ENCODE measurements at regions not wholly inside any gene's neighbourhood (a gene's known extent, or its start where the extent isn't known, plus 50 kb on each side); places are given as distances from the start of the nearest gene placed in this dataset.

GRCh38 chr12:58453306-58453705 is 467.0 kb downstream of the LRIG3 start:
- Histone ChIP-seq H2AFZ (ENCODE audit: low read depth) (no peak overlapping the region), H3K4me3 (ENCODE audit: low read depth in 2 of 2, low read length in 1 of 2) (no peak overlapping the region), H3K36me3 (replicated peaks in 1 of 2; ENCODE audit: control insufficient read depth in 1 of 2, insufficient read depth in 2 of 2, low read length in 1 of 2) (no peaks in the 10 kb centered on the region), H4K20me1 (ENCODE audit: insufficient read depth) (no peaks in the 10 kb centered on the region), H3K9me2 (no peaks in the 10 kb centered on the region), H3K9ac (no peak overlapping the region), H3K79me2 (ENCODE audit: insufficient read depth) (no peaks in the 10 kb centered on the region), H3K27me3 (ENCODE audit: insufficient read depth) (no peaks in the 10 kb centered on the region), H3K4me1 (ENCODE audit: control insufficient read depth in 1 of 2, insufficient read depth in 2 of 2, low read depth in 1 of 2, low read length in 1 of 2) (no peaks in the 10 kb centered on the region), H3F3A (replicated peaks; ENCODE audit: insufficient read depth) (peaks cover 5% of the 10 kb centered on the region), H3K4me2 (no peak overlapping the region), H3K27ac (ENCODE audit: low read depth in 2 of 2, low read length in 1 of 2) (no peak overlapping the region; a peak in 1 of 4 replicates), H3K9me3 (no peaks in the 10 kb centered on the region)
- WGBS (ENCODE audit: low lambda C conversion rate) = 34% methylated on average over 3 of the region's 3 CpGs
- ChIA-PET CTCF (no interaction called here), POLR2A (no interaction called here)
- TF ChIP-seq FOSL2 (IDR thresholded peaks at IDR 0.05; ENCODE audit: borderline replicate concordance, low read depth) = no peak
- TF ChIP-seq SIN3A (IDR thresholded peaks at IDR 0.05; ENCODE audit: borderline replicate concordance, low read depth, low read length) = no peak
- no peak for TF ChIP-seq EZH2phosphoT487 (IDR thresholded peaks at IDR 0.05; ENCODE audit: borderline replicate concordance, low read depth)
- no peak for TF ChIP-seq RFX5 (IDR thresholded peaks at IDR 0.05; ENCODE audit: low read length)
- no peak for TF ChIP-seq PBX3 (IDR thresholded peaks at IDR 0.05)
- no peak for DNase-seq

DNA sequence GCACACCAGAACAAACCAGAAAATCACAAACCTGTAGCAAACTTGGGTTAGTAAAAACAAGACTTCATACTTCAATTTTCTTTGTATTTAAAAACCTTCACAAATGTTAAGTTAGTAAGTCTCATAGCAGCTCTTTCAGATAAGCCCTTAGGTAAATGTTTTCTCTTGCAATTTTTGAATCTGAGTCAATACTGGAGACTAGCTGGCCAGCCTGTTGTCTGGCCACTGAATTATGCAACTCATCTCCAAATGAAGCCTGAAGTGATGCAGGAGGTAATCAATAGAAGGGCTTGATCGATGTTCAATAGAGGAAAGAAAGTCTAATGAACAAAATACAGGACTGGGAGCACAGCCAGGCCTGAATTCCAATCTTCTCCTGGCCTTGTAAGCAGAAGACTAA is 465.2 kb downstream of the LRIG3 start:
- TF ChIP-seq SIN3A (IDR thresholded peaks at IDR 0.05; ENCODE audit: borderline replicate concordance, low read depth, low read length) = no peak
- POLR2A ChIA-PET = no interaction called here

DNA sequence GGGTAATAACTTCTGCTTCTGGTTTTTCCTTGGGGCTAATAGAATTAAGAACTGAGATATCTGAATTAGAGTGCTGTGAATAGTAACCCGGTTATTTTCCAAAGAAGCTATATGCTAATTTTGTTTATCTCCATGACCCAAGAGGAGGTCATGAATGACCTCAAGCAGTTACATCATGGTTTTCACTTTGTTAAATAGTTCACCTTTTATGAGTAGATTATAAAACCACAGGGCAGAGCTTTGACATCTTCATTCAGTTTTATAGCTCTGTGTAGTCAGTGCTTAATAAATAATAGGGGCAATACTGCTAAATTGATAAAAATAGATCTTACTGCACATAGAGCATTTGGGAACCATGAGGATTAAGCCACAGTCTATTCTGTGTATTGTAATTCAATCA is 462.2 kb downstream of the LRIG3 start:
- Histone ChIP-seq H3K4me2 (no peak overlapping the region), H3K79me2 (ENCODE audit: insufficient read depth) (no peaks in the 10 kb centered on the region), H3K27ac (ENCODE audit: low read depth in 2 of 2, low read length in 1 of 2) (no peak overlapping the region), H3K9me3 (no peaks in the 10 kb centered on the region), H3K4me1 (ENCODE audit: control insufficient read depth in 1 of 2, insufficient read depth in 2 of 2, low read depth in 1 of 2, low read length in 1 of 2) (no peaks in the 10 kb centered on the region), H3K9me2 (no peaks in the 10 kb centered on the region), H3F3A (replicated peaks; ENCODE audit: insufficient read depth) (peaks cover 5% of the 10 kb centered on the region), H4K20me1 (ENCODE audit: insufficient read depth) (no peaks in the 10 kb centered on the region), H3K36me3 (replicated peaks in 1 of 2; ENCODE audit: control insufficient read depth in 1 of 2, insufficient read depth in 2 of 2, low read length in 1 of 2) (no peaks in the 10 kb centered on the region), H3K27me3 (ENCODE audit: insufficient read depth) (no peaks in the 10 kb centered on the region), H3K9ac (no peak overlapping the region), H3K4me3 (ENCODE audit: low read depth in 2 of 2, low read length in 1 of 2) (no peak overlapping the region), H2AFZ (ENCODE audit: low read depth) (no peak overlapping the region)
- POLR2A ChIA-PET = no interaction called here
- TF ChIP-seq, protein P1, sequence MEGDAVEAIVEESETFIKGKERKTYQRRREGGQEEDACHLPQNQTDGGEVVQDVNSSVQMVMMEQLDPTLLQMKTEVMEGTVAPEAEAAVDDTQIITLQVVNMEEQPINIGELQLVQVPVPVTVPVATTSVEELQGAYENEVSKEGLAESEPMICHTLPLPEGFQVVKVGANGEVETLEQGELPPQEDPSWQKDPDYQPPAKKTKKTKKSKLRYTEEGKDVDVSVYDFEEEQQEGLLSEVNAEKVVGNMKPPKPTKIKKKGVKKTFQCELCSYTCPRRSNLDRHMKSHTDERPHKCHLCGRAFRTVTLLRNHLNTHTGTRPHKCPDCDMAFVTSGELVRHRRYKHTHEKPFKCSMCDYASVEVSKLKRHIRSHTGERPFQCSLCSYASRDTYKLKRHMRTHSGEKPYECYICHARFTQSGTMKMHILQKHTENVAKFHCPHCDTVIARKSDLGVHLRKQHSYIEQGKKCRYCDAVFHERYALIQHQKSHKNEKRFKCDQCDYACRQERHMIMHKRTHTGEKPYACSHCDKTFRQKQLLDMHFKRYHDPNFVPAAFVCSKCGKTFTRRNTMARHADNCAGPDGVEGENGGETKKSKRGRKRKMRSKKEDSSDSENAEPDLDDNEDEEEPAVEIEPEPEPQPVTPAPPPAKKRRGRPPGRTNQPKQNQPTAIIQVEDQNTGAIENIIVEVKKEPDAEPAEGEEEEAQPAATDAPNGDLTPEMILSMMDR (IDR thresholded peaks at IDR 0.05) = no peak
- TF ChIP-seq TEAD4 (IDR thresholded peaks at IDR 0.05; ENCODE audit: borderline replicate concordance, insufficient read depth) = no peak
- TF ChIP-seq ELF1 (IDR thresholded peaks at IDR 0.05) = no peak
- TF ChIP-seq MAX (IDR thresholded peaks at IDR 0.05; ENCODE audit: low read depth) = no peak
- no peak for TF ChIP-seq JUND (IDR thresholded peaks at IDR 0.05)
- TF ChIP-seq GABPA (IDR thresholded peaks at IDR 0.05; ENCODE audit: low read depth) = no peak
- TF ChIP-seq RXRA (IDR thresholded peaks at IDR 0.05; ENCODE audit: borderline replicate concordance, low read depth) = no peak
- CTCF ChIA-PET = no interaction called here
- DNase-seq = no peak
- 27% methylated on average over 1 of the region's 1 CpG for WGBS (ENCODE audit: low lambda C conversion rate)

More for the DNA sequence above, 465.2 kb downstream of the LRIG3 start:
- no peaks in the 10 kb centered on the region for H3K79me2 ChIP-seq (ENCODE audit: insufficient read depth)
- H4K20me1 ChIP-seq (ENCODE audit: insufficient read depth) = no peaks in the 10 kb centered on the region
- H3K9me3 ChIP-seq = no peaks in the 10 kb centered on the region
- no peak overlapping the region for H3K4me3 ChIP-seq (ENCODE audit: low read depth in 2 of 2, low read length in 1 of 2)
- no peak for DNase-seq
- H3K27me3 ChIP-seq (ENCODE audit: insufficient read depth) = no peaks in the 10 kb centered on the region
- H2AFZ ChIP-seq (ENCODE audit: low read depth) = no peak overlapping the region
- H3F3A ChIP-seq (replicated peaks; ENCODE audit: insufficient read depth) = peaks cover 5% of the 10 kb centered on the region
- no peaks in the 10 kb centered on the region for H3K4me1 ChIP-seq (ENCODE audit: control insufficient read depth in 1 of 2, insufficient read depth in 2 of 2, low read depth in 1 of 2, low read length in 1 of 2)
- H3K9ac ChIP-seq = no peak overlapping the region
- no peaks in the 10 kb centered on the region for H3K9me2 ChIP-seq
- 12% methylated on average over 1 of the region's 1 CpG for WGBS (ENCODE audit: low lambda C conversion rate)
- no peaks in the 10 kb centered on the region for H3K36me3 ChIP-seq (replicated peaks in 1 of 2; ENCODE audit: control insufficient read depth in 1 of 2, insufficient read depth in 2 of 2, low read length in 1 of 2)
- CTCF ChIA-PET = interaction anchor here (0.7 kb wide), 1 partner anchor 44 kb away, joined by 3 read pairs; no protein-coding TSS in a partner anchor
- no peak overlapping the region; a peak in 1 of 4 replicates for H3K27ac ChIP-seq (ENCODE audit: low read depth in 2 of 2, low read length in 1 of 2)
- no peak overlapping the region for H3K4me2 ChIP-seq
